Transverse colon (tissue), 4 donors: ENCODE measurements at regions not wholly inside any gene's neighbourhood (a gene's known extent, or its start where the extent isn't known, plus 50 kb on each side); places are given as distances from the start of the nearest gene placed in this dataset.

ENCODE experiments used
- DNase-seq: peaks from one replicate; pipeline ENCODE4 v3.0.0-alpha.2; 2019
- H3K27ac ChIP-seq, 4 donors: fragments of 200-600 bp; sonication (generic); 2 replicates each; pipeline ENCODE4 v1.5.1; 2016 to 2018; ENCODE audit warnings: inconsistent platforms in 4 of 4
- H3K27me3 ChIP-seq: fragments of 200-600 bp; sonication (generic); 2 replicates; pipeline ENCODE4 v1.5.1; 2017; ENCODE audit warnings: inconsistent platforms
- H3K36me3 ChIP-seq, 4 donors: fragments of 200-600 bp; sonication (generic); 2 replicates each; pipeline ENCODE4 v1.5.1; 2017 to 2019; ENCODE audit warnings: inconsistent platforms in 4 of 4
- H3K4me1 ChIP-seq, 4 donors: fragments of 200-600 bp; sonication (generic); 2 replicates each; pipeline ENCODE4 v1.5.1; 2017 to 2020; ENCODE audit warnings: inconsistent platforms in 4 of 4
- H3K4me3 ChIP-seq, 4 donors: fragments of 200-600 bp; sonication (generic); 1 replicate in 1 of 4; 2 replicates in 3 of 4; pipeline versions ENCODE4 v1.5.1 to v1.6.1; 2017 to 2019; ENCODE audit warnings: inconsistent platforms in 4 of 4
- H3K9me3 ChIP-seq, 2 donors: fragments of 200-600 bp; sonication (generic); 2 replicates each; pipeline ENCODE4 v1.5.1; 2017 to 2019; ENCODE audit warnings: inconsistent platforms in 2 of 2
- CTCF ChIP-seq, 5 experiments: fragments of 200-600 bp in 3 of 5; fragments of 450-650 bp in 2 of 5; sonication (generic) in 3 of 5; IDR thresholded peaks; 1 replicate in 2 of 5; 2 replicates in 3 of 5; pipeline ENCODE4 v1.5.1; 2016 to 2017; ENCODE audit warnings: antibody characterized with exemption in 5 of 5, inconsistent platforms in 3 of 5, mild to moderate bottlenecking in 2 of 5, moderate library complexity in 1 of 5
- EP300 ChIP-seq: sonication (generic); formaldehyde crosslinking; IDR thresholded peaks from one replicate; pipeline ENCODE4 v1.6.1; 2017; ENCODE audit warnings: antibody characterized with exemption, low read depth
- POLR2A ChIP-seq: fragments of 450-650 bp; IDR thresholded peaks from one replicate; pipeline ENCODE4 v1.6.1; 2016; ENCODE audit warnings: antibody characterized with exemption, mild to moderate bottlenecking, moderate library complexity
- POLR2AphosphoS5 ChIP-seq, 3 donors: sonication (generic); formaldehyde crosslinking; IDR thresholded peaks; one replicate each; pipeline ENCODE4 v1.6.1; 2016; ENCODE audit warnings: antibody characterized with exemption in 3 of 3
- WGBS, 2 donors: methylation state at CpG; one replicate each; pipeline ENCODE4 v1.1.5; 2018; ENCODE audit warnings: low coverage in 1 of 2; 5-methylcytosine and 5-hydroxymethylcytosine counted together
- in situ Hi-C, 4 donors: fragments of 200-750 bp; cut with MboI; loops; one replicate each; pipeline versions ENCODE4 v1.15.0 to v1.15.1; 2017; ENCODE audit warnings: low sequenced_read_pairs in 3 of 4, low pct_ligation_motif_present in 1 of 4, low pct_unique_long_range_greater_than_20kb in 1 of 4
- intact Hi-C: fragments of 100-400 bp; cut with DNase I; formaldehyde crosslinking; loops from one replicate; pipeline ENCODE4 v1.15.1; 2023; ENCODE audit warnings: low total_unique reads

- Histone ChIP-seq H3K9me3 (no peaks in the 10 kb centered on the region), H3K36me3 (no peaks in the 10 kb centered on the region), H3K4me3 (no peak overlapping the region), H3K27me3 (no peaks in the 10 kb centered on the region), H3K27ac (no peak overlapping the region), H3K4me1 (peaks cover 0 to 3% (median 0%) of the 10 kb centered on the region in 4 donors)
- in situ Hi-C loops (no loop called here), intact Hi-C loops (no loop called here)
- TF ChIP-seq EP300 (no peak), POLR2A (no peak), POLR2AphosphoS5 (IDR thresholded peaks at IDR 0.05) (no peak), CTCF (IDR thresholded peaks at IDR 0.05) (no peak)
- no peak for DNase-seq
- 77 to 79% methylated on average over 2 of the region's 2 CpGs for WGBS, 2 donors
Measured at GRCh38 chr22:27655582-27656185, 145.9 kb downstream of the MN1 start.

- in situ Hi-C loops (no loop called here), intact Hi-C loops (no loop called here)
- Histone ChIP-seq H3K4me3 (no peak overlapping the region), H3K4me1 (peaks cover 0 to 3% (median 0%) of the 10 kb centered on the region in 4 donors), H3K27ac (no peak overlapping the region), H3K9me3 (no peaks in the 10 kb centered on the region), H3K36me3 (no peaks in the 10 kb centered on the region), H3K27me3 (no peaks in the 10 kb centered on the region)
- no peak for DNase-seq
- TF ChIP-seq POLR2AphosphoS5 (IDR thresholded peaks at IDR 0.05), result no peak
- no peak for TF ChIP-seq CTCF (IDR thresholded peaks at IDR 0.05)
- no peak for TF ChIP-seq EP300
- no peak for TF ChIP-seq POLR2A
Measured at GRCh38 chr22:27656970-27657369, 144.6 kb downstream of the MN1 start.

GRCh38 chr22:27660306-27660705, 141.2 kb downstream of the MN1 start:
- no peaks in the 10 kb centered on the region for H3K27me3 ChIP-seq
- in situ Hi-C loops, result no loop called here
- no peak for TF ChIP-seq POLR2AphosphoS5 (IDR thresholded peaks at IDR 0.05)
- no peak for TF ChIP-seq EP300
- TF ChIP-seq CTCF (IDR thresholded peaks at IDR 0.05), result no peak
- no peak for TF ChIP-seq POLR2A

GRCh38 chr22:27662359-27663301, 138.9 kb downstream of the MN1 start:
- no peak overlapping the region for H3K27ac ChIP-seq
- DNase-seq, result no peak
- H3K36me3 ChIP-seq, result no peaks in the 10 kb centered on the region
- no peaks in the 10 kb centered on the region for H3K9me3 ChIP-seq
- H3K4me1 ChIP-seq, result peaks cover 0 to 4% (median 0%) of the 10 kb centered on the region in 4 donors
- WGBS, 2 donors, result 45 to 48% methylated on average over 3 to 13 of the region's 13 CpGs
- H3K4me3 ChIP-seq, result no peak overlapping the region
- no peaks in the 10 kb centered on the region for H3K27me3 ChIP-seq
- intact Hi-C loops (no loop called here), in situ Hi-C loops (no loop called here)
- TF ChIP-seq CTCF (IDR thresholded peaks at IDR 0.05) (no peak), EP300 (no peak), POLR2AphosphoS5 (IDR thresholded peaks at IDR 0.05) (no peak)

More at GRCh38 chr22:27660306-27660705, 141.2 kb downstream of the MN1 start:
- Histone ChIP-seq H3K27ac (no peak overlapping the region), H3K4me1 (peaks cover 0 to 4% (median 0%) of the 10 kb centered on the region in 4 donors), H3K36me3 (no peaks in the 10 kb centered on the region), H3K9me3 (no peaks in the 10 kb centered on the region), H3K4me3 (no peak overlapping the region)
- 83 to 86% methylated on average over 9 to 10 of the region's 10 CpGs for WGBS, 2 donors
- DNase-seq, result no peak
- intact Hi-C loops, result no loop called here
